GM23338 (cell line): ENCODE measurements at regions not wholly inside any gene's neighbourhood (a gene's known extent, or its start where the extent isn't known, plus 50 kb on each side); places are given as distances from the start of the nearest gene placed in this dataset.

ENCODE experiments used
- ATAC-seq: fragments of 200-7000 bp; cut with Tn5 transposase; 3 replicates; pipeline ENCODE4 v1.9.1; 2020
- DNase-seq: peaks from one replicate; pipeline ENCODE4 v3.0.0-alpha.2; 2015; ENCODE audit warnings: low spot score
- H2AFZ ChIP-seq: fragments of 200-600 bp; sonication (generic); 2 replicates; pipeline ENCODE4 v1.8.0; 2016; ENCODE audit warnings: antibody characterized with exemption, mild to moderate bottlenecking, moderate library complexity
- H3F3A ChIP-seq: fragments of 200-600 bp; sonication (generic); replicated peaks from 2 replicates; pipeline ENCODE4 v1.8.0; 2017; ENCODE audit warnings: antibody characterized with exemption, mixed run types, low read depth
- H3K27ac ChIP-seq: fragments of 200-600 bp; sonication (generic); 2 replicates; pipeline ENCODE4 v1.6.1; 2016; ENCODE audit warnings: low read depth
- H3K27me3 ChIP-seq: fragments of 200-600 bp; sonication (generic); 2 replicates; pipeline ENCODE4 v1.8.0; 2016; ENCODE audit warnings: mild to moderate bottlenecking, mixed run types, moderate library complexity; ENCODE audit not compliant: insufficient read depth
- H3K36me3 ChIP-seq: fragments of 200-600 bp; sonication (generic); 2 replicates; pipeline ENCODE4 v1.8.0; 2016; ENCODE audit warnings: mild to moderate bottlenecking; ENCODE audit not compliant: insufficient read depth
- H3K4me1 ChIP-seq: fragments of 200-600 bp; sonication (generic); 2 replicates; pipeline ENCODE4 v1.8.0; 2016; ENCODE audit warnings: mild to moderate bottlenecking, moderate library complexity; ENCODE audit not compliant: insufficient read depth
- H3K4me2 ChIP-seq: fragments of 200-600 bp; sonication (generic); 2 replicates; pipeline ENCODE4 v1.7.1; 2017; ENCODE audit warnings: mixed run types
- H3K4me3 ChIP-seq: fragments of 200-600 bp; sonication (generic); 2 replicates; pipeline ENCODE4 v1.6.1; 2016; ENCODE audit warnings: mixed run types
- H3K79me2 ChIP-seq: fragments of 200-600 bp; sonication (generic); replicated peaks from 2 replicates; pipeline ENCODE4 v1.8.0; 2017; ENCODE audit warnings: mild to moderate bottlenecking; ENCODE audit not compliant: insufficient read depth
- H3K9me2 ChIP-seq: fragments of 200-600 bp; sonication (generic); 2 replicates; pipeline ENCODE4 v1.8.0; 2017; ENCODE audit not compliant: insufficient read depth
- H4K20me1 ChIP-seq: fragments of 200-600 bp; sonication (generic); replicated peaks from 2 replicates; pipeline ENCODE4 v1.8.0; 2017; ENCODE audit warnings: mild to moderate bottlenecking; ENCODE audit not compliant: insufficient read depth
- H3K27ac Mint-ChIP-seq: 2 replicates; pipeline ENCODE4 v1.8.0; 2020; ENCODE audit warnings: inconsistent platforms, mild to moderate bottlenecking, moderate library complexity, mixed read lengths
- H3K27me3 Mint-ChIP-seq: 3 replicates; pipeline ENCODE4 v1.8.0; 2022; ENCODE audit warnings: low read depth, mild to moderate bottlenecking, moderate library complexity, mixed read lengths, inconsistent platforms; ENCODE audit not compliant: insufficient read depth, poor library complexity
- H3K36me3 Mint-ChIP-seq: 3 replicates; pipeline ENCODE4 v1.8.0; 2021; ENCODE audit warnings: low read depth, mild to moderate bottlenecking, inconsistent platforms, moderate library complexity, mixed read lengths
- H3K4me1 Mint-ChIP-seq: 3 replicates; pipeline ENCODE4 v1.8.0; 2020; ENCODE audit warnings: mild to moderate bottlenecking, inconsistent platforms, mixed read lengths
- H3K4me3 Mint-ChIP-seq: 3 replicates; pipeline ENCODE4 v1.8.0; 2021; ENCODE audit warnings: moderate library complexity, mild to moderate bottlenecking, inconsistent platforms, mixed read lengths
- H3K9me3 Mint-ChIP-seq: 3 replicates; pipeline ENCODE4 v1.8.0; 2020; ENCODE audit warnings: moderate library complexity, mild to moderate bottlenecking, inconsistent platforms, mixed read lengths
- ETS1 ChIP-seq: IDR thresholded peaks from 2 replicates; pipeline ENCODE4 v1.6.1; 2016; ENCODE audit warnings: antibody characterized with exemption
- EZH2phosphoT487 ChIP-seq: fragments of 200-600 bp; sonication (generic); IDR thresholded peaks from one replicate; pipeline ENCODE4 v1.8.1; 2018; ENCODE audit warnings: antibody characterized with exemption; ENCODE audit not compliant: unreplicated experiment
- REST ChIP-seq: IDR thresholded peaks from one replicate; pipeline ENCODE4 v1.6.1; 2018; ENCODE audit warnings: antibody characterized with exemption; ENCODE audit not compliant: unreplicated experiment
- TF ChIP-seq, protein P1 (sequence below): fragments of 250-450 bp; sonication (Bioruptor Pico); IDR thresholded peaks from 2 replicates; pipeline ENCODE4 v1.5.0; 2020; ENCODE audit warnings: mild to moderate bottlenecking, moderate library complexity

DNA sequence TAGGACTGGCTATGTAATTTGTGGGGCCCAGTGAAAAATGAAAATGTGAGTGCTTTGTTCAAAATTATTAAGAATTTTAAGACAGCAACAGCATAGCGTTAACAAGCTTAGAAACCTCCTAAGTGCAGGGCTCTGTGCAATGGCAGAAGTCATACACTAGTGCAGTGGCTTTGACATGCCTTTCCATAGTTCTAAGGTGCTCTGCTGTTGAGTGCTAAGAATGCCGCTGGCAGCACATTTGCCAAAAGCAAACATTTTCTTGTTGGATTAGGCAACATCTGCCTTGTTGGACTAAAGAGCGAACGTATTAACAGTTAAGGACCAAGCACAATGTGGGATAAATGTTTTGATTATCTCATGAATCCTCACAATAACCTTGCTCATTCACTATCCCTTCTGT, 244.9 kb upstream of the PDE3A start (continued):
- TF ChIP-seq, protein P1, sequence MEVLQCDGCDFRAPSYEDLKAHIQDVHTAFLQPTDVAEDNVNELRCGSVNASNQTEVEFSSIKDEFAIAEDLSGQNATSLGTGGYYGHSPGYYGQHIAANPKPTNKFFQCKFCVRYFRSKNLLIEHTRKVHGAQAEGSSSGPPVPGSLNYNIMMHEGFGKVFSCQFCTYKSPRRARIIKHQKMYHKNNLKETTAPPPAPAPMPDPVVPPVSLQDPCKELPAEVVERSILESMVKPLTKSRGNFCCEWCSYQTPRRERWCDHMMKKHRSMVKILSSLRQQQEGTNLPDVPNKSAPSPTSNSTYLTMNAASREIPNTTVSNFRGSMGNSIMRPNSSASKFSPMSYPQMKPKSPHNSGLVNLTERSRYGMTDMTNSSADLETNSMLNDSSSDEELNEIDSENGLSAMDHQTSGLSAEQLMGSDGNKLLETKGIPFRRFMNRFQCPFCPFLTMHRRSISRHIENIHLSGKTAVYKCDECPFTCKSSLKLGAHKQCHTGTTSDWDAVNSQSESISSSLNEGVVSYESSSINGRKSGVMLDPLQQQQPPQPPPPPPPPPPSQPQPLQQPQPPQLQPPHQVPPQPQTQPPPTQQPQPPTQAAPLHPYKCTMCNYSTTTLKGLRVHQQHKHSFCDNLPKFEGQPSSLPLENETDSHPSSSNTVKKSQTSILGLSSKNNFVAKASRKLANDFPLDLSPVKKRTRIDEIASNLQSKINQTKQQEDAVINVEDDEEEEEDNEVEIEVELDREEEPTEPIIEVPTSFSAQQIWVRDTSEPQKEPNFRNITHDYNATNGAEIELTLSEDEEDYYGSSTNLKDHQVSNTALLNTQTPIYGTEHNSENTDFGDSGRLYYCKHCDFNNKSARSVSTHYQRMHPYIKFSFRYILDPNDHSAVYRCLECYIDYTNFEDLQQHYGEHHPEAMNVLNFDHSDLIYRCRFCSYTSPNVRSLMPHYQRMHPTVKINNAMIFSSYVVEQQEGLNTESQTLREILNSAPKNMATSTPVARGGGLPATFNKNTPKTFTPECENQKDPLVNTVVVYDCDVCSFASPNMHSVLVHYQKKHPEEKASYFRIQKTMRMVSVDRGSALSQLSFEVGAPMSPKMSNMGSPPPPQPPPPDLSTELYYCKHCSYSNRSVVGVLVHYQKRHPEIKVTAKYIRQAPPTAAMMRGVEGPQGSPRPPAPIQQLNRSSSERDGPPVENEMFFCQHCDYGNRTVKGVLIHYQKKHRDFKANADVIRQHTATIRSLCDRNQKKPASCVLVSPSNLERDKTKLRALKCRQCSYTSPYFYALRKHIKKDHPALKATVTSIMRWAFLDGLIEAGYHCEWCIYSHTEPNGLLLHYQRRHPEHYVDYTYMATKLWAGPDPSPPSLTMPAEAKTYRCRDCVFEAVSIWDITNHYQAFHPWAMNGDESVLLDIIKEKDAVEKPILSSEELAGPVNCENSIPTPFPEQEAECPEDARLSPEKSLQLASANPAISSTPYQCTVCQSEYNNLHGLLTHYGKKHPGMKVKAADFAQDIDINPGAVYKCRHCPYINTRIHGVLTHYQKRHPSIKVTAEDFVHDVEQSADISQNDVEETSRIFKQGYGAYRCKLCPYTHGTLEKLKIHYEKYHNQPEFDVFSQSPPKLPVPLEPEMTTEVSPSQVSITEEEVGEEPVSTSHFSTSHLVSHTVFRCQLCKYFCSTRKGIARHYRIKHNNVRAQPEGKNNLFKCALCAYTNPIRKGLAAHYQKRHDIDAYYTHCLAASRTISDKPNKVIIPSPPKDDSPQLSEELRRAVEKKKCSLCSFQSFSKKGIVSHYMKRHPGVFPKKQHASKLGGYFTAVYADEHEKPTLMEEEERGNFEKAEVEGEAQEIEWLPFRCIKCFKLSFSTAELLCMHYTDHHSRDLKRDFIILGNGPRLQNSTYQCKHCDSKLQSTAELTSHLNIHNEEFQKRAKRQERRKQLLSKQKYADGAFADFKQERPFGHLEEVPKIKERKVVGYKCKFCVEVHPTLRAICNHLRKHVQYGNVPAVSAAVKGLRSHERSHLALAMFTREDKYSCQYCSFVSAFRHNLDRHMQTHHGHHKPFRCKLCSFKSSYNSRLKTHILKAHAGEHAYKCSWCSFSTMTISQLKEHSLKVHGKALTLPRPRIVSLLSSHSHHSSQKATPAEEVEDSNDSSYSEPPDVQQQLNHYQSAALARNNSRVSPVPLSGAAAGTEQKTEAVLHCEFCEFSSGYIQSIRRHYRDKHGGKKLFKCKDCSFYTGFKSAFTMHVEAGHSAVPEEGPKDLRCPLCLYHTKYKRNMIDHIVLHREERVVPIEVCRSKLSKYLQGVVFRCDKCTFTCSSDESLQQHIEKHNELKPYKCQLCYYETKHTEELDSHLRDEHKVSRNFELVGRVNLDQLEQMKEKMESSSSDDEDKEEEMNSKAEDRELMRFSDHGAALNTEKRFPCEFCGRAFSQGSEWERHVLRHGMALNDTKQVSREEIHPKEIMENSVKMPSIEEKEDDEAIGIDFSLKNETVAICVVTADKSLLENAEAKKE: no peak
- TF ChIP-seq REST (no peak), ETS1 (no peak)

DNA sequence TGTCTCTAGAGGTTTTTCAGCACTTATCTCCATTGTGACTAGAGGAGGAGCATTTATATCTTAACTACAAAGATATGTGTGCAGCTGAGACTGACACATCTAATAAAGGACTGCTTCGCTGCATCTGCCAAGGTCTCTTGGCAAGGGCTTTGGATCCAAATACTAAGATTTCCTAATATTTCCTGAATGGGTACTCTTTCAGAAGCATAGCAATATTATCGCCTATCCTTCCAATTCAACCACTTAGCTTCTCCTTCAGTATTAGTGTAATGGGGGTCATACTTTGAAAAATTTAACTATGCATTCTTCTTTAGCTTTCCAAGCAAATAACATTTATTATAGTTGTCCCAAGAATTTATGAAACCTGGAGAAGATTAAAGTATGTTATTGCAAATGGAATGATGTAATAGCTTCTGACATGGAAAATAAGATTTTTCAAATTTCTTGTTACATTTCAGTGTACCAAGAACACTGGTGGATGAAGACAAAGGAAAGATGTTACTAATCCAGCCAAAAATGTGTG, 243.0 kb upstream of the PDE3A start:
- H3K36me3 Mint-ChIP-seq: no peaks in the 10 kb centered on the region
- H3K79me2 ChIP-seq: no peaks in the 10 kb centered on the region
- TF ChIP-seq, protein P1: no peak
- TF ChIP-seq EZH2phosphoT487: no peak

More for the DNA sequence above, 243.0 kb upstream of the PDE3A start:
- no peak overlapping the region for H3K27ac ChIP-seq
- no peaks in the 10 kb centered on the region for H3K9me2 ChIP-seq
- Mint-ChIP-seq H3K4me1 (peaks cover 6% of the 10 kb centered on the region; the same call in 2 of the 3 replicates), H3K27ac (no peak overlapping the region), H3K9me3 (no peaks in the 10 kb centered on the region), H3K4me3 (no peak overlapping the region), H3K27me3 (peaks cover 3% of the 10 kb centered on the region)
- H4K20me1 ChIP-seq: no peaks in the 10 kb centered on the region
- no peaks in the 10 kb centered on the region for H3K36me3 ChIP-seq
- ATAC-seq: no peak
- no peak overlapping the region for H3K4me2 ChIP-seq
- H2AFZ ChIP-seq: no peak overlapping the region
- no peaks in the 10 kb centered on the region; the same call in 1 of the 2 replicates for H3K4me1 ChIP-seq
- no peaks in the 10 kb centered on the region for H3K27me3 ChIP-seq
- no peak overlapping the region for H3K4me3 ChIP-seq
- no peaks in the 10 kb centered on the region for H3F3A ChIP-seq
- no peak for DNase-seq
